Hematopoietic multipotent progenitor cell treated with erythropoietin and hydrocortisone succinate and interleukin-3 and kit ligand, for 6 days (in vitro differentiated cells): ENCODE measurements at regions not wholly inside any gene's neighbourhood (a gene's known extent, or its start where the extent isn't known, plus 50 kb on each side); places are given as distances from the start of the nearest gene placed in this dataset.

Experiments
- DNase-seq: peaks from one replicate; pipeline ENCODE4 v3.0.0-alpha.2; 2015

GRCh38 chr9:14466429-14466818 is 152.5 kb upstream of the NFIB start:
- no peak for DNase-seq

GRCh38 chr9:14462950-14463349 is 149.0 kb upstream of the NFIB start:
- no peak for DNase-seq

GRCh38 chr9:14455243-14455642 is 141.3 kb upstream of the NFIB start:
- DNase-seq = no peak

GRCh38 chr9:14453286-14453685 is 139.3 kb upstream of the NFIB start:
- no peak for DNase-seq

GRCh38 chr9:14452539-14452938 is 138.6 kb upstream of the NFIB start:
- no peak for DNase-seq

- no peak for DNase-seq
Observed at GRCh38 chr9:14451949-14452348, 138.0 kb upstream of the NFIB start.

- DNase-seq = no peak
Observed at GRCh38 chr9:14447103-14447502, 133.2 kb upstream of the NFIB start.

- DNase-seq = no peak
Observed at GRCh38 chr9:14445946-14446345, 132.0 kb upstream of the NFIB start.

GRCh38 chr9:14442956-14443355 is 129.0 kb upstream of the NFIB start:
- DNase-seq = no peak

GRCh38 chr9:14441976-14442651 is 128.2 kb upstream of the NFIB start:
- DNase-seq = peak; percentile 47

- no peak for DNase-seq
Observed at GRCh38 chr9:14441115-14441514, 127.2 kb upstream of the NFIB start.

GRCh38 chr9:14440062-14440461 is 126.1 kb upstream of the NFIB start:
- DNase-seq = no peak

- no peak for DNase-seq
Observed at GRCh38 chr9:14439555-14439954, 125.6 kb upstream of the NFIB start.

- no peak for DNase-seq
Observed at GRCh38 chr9:14438232-14439021, 124.5 kb upstream of the NFIB start.

- no peak for DNase-seq
Observed at GRCh38 chr9:14437354-14438231, 123.7 kb upstream of the NFIB start.

GRCh38 chr9:14435871-14436270 is 121.9 kb upstream of the NFIB start:
- no peak for DNase-seq

- DNase-seq = no peak
Observed at GRCh38 chr9:14434971-14435718, 121.2 kb upstream of the NFIB start.

- no peak for DNase-seq
Observed at GRCh38 chr9:14434158-14434504, 120.2 kb upstream of the NFIB start.

GRCh38 chr9:14433351-14434157 is 119.6 kb upstream of the NFIB start:
- peak; percentile 81 for DNase-seq

GRCh38 chr9:14432666-14433350 is 118.9 kb upstream of the NFIB start:
- DNase-seq = no peak

GRCh38 chr9:14428781-14429230 is 114.9 kb upstream of the NFIB start:
- peak; percentile 86 for DNase-seq
